Activated gamma-delta T cell treated with anti-CD3 and anti-CD28 coated beads, Interleukin-2, amount 50 U/mL, for 16 hours (primary cell): ENCODE measurements at regions not wholly inside any gene's neighbourhood (a gene's known extent, or its start where the extent isn't known, plus 50 kb on each side); places are given as distances from the start of the nearest gene placed in this dataset.
A peak's percentile ranks its signal among the peaks of the same experiment; 100 is the strongest.

Experiments used
- DNase-seq: peaks from one replicate; pipeline ENCODE4 v3.0.0-alpha.2; 2020; ENCODE audit warnings: low read depth

DNA sequence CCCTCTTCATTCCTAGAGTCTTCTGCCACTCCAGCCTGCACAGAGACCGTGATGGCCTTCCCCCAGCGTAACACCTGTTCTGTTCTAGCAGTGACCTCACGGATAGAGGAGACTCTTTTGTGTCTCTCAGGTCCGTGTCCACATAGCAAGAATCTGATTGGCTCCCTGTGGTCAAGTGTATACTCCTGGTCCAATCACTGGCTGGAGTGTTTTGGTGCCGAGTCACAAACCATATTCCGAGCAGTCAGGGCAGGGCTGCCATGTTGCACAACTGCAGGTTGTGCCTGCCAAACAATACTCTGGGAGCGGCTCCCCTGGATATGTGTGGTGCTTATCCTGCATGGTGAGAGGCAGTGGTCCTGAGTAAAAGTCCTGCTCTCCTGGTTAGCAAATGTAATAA, 402.4 kb downstream of the KCNRG start:
- no peak for DNase-seq

DNA sequence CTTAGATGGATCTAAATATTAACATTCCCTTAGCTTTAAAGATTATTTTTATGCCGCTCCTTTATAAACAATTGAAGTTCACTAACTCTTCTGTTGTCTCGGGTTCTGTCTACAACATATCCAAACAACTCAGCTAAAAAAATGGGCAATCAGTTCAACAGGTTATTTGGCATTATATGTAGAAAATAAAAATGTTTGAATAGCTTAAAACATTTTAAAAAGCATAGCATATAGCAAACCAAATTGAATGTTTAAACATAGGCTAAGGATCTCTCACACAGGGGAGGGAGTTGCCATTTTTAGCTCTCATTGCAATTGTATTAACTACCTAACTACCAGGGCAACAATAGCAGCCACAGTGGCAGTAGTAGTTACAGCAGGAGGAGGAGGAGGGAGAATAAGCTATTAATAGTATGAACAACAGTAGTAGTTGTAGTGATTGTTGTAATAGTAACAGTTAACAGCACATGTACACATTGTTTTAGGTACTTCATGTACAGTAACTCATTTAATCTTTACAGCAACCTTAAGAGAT, 404.2 kb downstream of the KCNRG start:
- DNase-seq, result no peak

DNA sequence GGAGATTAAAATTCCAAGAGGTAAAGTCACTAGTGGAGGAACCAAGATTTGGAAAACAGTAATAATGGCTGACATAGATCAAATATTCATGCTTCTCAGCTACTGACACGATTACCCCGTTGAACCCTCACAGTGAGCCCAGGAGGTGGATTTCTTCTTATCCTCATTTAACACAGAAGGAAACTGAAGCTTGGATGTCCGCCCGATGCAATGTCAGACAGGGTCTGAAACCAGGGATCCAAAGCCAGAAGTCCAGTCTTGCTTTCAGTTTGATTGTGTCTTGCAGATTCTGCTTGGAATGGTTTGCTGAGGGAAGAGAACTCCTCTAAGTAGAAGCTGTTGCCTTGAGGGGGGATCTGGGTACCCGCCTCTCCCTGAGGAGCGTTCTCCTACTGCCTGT, 404.7 kb downstream of the KCNRG start:
- DNase-seq, result no peak

DNA sequence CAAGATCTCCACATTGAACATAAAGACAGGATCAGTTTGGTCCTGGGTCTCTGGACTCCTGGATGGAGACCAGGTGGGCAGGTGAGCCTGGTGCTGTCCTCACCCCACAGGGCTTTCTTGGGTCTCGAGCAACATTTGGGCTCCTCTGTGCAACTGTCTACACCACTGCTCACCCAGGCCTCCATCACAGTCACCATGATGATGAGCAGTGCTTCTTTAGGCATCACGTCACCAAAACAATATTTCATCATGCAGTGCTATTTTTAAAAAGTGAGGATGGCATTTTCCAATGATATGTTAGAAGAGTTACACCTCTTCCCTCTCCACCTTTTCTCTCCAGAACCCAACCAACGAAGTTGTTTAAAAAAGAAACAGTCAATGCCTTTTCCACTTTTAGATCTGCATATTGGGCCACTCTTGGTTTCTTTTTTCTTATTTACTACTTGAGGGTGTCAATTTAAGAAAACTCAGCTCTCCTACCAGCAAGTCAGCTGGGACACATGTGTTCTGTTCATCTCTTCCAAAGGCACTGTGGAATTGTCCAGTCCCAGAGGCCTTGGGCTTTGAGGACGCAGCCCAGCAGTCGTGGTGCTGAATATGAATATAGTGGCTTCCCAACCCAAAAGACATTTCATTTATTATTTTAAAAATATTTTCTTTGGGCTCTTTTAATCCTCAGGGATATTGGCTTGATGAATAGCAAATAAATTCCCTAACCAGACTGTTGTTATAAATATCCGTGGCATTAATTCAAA, 405.7 kb downstream of the KCNRG start:
- no peak for DNase-seq

DNA sequence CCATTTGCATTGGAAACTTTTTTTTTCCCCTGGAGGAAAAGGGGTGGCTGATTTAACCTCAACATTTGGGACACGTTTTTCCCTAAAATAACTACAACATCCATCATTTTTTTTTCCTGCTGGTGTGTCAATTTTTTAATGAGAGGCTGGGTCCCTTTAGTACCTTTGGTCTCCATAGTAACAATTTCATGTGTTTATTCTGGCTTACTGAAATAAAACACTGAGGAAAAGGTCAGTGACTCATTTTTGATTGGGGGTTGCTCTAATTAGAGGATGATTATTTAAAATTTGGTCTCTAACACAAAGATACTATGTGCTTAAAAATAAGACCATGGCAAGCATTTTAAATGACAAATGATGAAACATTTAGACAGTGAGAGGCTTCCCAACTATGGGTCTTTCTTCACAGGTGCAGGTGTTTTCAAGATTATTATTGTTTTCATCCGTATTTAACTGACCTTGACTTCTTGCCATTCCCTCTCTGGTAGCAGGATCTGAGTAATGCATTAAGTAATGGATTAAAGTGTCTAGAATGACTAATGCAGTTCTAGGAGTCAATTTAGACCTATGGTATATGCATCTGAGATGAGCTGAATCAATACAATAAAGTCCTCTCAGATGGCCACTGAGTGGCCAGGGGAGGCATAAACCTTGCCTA, 406.4 kb downstream of the KCNRG start:
- DNase-seq, result no peak

DNA sequence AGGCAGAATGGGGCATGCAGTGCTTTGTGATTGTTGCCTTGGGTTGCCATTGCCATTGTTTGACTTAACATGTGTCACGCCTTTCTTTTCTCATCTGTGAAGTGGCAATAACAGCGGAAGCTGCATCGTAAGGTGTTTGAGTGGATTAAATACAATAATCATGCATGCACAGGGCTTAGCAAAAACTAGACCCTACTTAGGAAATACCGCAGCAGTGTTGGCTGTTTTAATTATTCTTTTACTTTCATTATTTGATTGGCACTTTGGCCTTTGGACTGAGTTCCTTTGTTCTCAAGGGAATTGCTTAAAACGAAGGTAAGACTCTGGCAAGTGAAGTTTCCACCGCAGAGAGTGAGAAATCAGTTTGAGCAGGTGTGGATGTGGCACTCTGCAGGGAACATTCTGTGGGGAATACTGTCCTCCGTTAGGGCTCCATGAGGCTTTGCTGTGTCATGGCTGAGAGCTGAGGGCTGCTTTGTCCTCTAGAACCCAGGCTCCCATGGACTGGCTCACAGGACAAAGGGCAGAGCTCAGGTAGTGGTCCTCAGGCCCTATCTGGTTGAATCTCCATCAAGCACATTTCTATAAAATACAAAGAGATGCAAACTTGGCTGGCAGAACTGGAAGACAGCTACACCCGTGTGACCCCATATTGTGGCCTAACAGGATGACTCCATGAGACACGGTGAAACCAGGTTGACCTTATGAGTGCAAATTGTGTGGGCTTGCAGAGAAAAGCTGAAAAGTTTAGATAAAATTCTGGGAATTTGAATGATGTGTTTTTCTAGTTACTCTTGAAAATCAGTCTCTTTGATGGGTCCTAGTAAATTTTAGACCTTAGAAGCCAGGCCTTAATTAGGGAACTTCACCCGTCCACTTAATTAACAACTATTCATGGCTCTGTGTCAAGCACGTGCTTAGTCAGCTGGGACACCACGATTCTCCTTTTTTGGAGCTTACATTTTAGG, 407.2 kb downstream of the KCNRG start:
- no peak for DNase-seq

DNA sequence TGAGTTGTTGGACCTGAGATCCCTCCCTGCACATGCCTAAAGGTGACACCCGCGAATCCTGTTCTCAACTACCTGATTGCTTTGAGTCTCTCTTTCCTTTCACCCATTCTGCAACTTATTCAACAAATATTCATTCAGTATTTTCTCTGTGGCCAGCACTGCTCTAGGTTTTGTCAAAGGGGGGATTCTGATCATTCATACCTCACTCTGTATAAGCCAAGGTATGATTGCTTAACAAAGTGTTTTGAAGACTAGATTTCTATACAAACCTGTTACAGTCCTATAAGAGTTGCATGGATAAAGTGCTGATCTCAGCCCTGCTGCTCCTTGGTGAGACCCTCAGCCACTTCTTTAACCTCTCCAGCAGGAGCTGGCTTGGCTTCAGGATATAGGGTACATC, 409.7 kb downstream of the KCNRG start:
- no peak for DNase-seq

DNA sequence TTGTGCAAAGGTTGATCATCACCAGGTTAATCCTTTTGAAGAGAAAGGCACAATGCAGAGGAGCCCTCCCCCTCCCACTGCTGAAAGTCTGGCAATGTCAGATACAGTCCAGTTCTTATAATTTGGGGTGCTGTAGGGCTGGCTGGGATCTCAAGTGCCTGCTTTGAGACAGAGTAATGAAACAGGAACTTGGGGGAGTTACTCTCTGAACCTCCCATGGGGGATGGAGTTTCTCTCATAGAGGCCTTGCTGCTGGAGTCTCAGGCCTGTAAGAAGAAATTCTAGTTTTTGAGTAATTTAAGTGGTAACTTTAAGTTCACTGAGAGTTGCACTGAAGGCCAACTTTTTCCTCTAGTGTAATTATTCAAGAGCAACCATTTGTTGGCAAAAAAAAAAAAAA, 410.5 kb downstream of the KCNRG start:
- DNase-seq, result no peak

DNA sequence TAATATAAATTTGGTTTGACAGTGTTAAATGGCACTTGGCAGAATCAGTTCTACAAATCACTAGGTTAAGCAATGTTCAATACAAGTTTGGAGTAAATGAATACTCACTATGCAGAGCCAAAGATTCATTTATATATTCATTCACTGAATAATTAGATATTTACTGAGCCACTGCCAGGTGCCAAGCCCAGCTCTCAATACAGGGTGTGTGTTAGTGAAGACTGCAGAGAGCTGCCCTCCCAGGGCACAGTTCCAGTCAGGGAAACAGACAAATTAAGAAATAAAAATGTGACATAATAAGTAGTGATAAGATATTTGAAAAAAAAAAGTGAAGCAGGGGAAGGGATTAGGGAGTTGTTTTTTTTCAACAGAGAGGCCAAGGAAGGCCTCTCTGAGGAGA, 411.7 kb downstream of the KCNRG start:
- DNase-seq, result no peak

DNA sequence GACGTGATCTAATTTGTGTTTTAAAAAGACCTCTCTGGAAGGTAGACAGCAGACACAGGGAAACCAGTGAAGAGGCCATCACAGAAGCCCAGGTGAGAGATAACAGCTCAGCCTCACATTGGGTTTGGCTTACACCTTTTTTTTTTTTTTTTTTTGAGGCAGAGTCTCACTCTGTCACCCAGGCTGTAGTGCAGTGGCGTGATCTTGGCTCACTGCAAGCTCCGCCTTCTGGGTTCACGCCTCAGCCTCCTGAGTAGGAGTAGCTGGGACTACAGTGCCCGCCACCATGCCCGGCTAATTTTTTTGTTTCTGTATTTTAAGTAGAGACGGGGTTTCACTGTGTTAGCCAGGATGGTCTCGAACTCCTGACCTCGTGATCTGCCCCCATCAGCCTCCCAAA, 412.3 kb downstream of the KCNRG start:
- peak; percentile 11 for DNase-seq

DNA sequence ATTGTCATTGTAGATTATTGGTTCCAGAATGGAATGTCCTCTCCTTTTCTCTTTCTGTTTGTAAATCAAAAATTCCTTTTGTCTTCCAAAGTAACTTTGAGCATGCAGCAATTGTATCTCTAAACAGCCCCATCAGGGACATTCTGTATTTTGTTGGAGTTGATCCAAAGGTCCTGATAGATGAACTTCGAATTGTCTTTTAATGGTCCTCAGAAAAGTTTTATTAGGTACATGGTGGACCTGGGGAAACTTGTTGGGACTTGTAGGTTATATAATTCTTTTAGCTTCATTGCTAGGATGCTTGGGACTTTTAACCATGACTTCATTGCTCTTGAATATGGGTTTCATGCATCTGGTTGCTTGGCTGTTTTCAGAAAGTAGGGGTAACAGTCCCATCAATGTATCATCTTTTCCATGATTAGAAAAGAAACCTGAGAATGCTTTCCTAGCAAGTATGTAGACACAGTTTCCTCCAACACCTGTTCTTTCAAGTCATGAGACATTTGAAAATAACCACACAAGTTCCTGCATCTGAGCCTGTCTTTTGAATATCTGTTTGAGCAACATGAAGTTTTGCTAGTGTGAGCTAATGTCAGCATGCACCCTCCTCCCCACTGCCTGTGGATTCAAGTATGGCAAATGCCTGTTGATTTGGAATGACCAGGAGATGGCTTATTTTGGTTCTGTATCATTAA, 413.1 kb downstream of the KCNRG start:
- no peak for DNase-seq

DNA sequence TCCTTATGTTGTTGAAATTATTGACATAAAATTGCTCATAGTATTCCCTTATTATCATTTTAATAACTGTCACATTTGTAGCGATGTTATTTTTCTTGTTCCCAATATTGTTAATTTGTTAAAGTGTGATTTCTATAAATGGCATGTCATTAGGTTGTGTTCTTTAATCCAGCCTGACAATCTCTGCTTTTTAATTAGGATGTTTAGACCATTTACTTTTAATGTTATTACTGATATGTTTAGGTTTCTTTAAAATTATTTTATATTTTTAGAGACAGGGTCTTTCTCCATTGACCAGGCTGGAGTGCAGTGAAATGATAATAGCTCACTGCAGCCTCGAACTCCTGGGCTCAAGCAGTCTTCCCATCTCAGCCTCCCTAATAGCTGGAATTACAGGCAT, 408.5 kb downstream of the DLEU7 start:
- DNase-seq, result no peak

DNA sequence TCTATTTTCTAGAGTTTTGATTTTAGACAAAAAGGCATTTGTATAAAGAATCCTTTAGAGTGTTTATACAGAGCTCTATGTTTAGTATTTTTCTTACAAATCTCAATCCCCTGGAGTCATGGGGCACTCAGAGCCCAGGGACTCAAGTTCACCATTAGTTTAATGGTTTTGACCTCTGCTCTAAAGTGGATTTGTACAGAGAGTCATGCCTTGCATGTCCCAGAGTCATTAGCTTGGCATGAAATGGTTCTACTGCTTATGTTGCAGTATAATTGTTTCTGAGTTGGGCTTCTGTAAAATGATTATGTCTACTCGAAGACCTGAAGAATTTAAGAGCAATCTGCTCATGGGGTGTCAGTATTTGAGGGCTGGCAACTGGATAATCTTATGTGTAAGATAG, 406.2 kb downstream of the DLEU7 start:
- DNase-seq, result no peak

DNA sequence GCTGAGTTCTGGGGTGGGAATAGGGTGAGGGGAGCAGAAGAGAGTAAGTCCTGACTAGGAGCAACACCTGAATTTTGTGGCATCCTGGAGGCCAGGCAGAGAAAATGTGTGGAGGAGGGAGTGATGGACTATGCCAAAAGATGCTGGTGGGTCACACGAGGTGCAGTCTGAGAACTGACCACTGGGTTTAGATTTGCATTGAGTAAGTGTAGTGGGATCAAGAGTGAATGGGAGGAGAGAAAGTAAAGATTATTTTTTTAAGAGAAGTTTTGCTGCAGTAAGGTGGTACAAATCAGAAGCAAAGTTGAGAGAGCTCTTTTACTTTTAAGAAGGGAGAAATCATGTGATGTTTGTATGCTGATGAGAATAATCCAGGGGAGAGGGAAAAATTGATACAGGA, 405.1 kb downstream of the DLEU7 start:
- no peak for DNase-seq

DNA sequence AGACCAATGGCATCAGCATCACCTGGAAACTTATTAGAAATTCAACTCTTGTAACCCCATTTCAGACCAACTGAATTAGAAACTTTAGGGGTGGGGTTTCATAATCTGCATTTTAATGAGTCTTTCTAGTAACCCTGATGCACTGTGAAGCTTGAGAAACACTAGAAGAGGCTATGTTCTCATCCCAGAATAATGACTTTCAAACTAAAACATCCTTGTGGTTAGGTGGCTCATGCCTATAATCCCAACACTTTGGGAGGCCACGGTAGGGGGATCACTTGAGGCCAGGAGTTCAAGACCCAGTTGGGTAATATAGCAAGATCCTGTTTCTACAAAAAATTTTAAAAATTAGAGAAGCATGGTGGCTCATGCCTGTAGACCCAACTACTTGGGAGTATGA, 402.4 kb downstream of the DLEU7 start:
- no peak for DNase-seq

DNA sequence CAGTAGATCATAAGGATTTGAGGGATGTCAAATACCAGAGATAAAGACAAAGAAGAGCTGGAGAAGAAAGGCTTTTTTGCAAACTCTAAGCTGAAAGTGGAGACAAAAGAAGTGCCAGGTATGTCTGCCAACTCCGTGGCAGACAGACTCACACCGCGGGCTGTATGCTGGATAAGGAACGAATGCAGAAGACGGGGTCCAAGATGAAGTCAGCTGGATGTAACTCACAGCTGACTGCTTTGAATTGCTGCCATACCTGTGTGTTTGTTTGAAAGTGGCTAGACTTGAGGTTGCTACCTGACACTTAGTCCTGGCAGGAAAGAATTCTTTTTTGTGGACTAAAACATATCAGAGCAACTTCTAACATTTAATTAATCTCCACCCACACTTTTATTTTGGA, 398.8 kb downstream of the DLEU7 start:
- no peak for DNase-seq

DNA sequence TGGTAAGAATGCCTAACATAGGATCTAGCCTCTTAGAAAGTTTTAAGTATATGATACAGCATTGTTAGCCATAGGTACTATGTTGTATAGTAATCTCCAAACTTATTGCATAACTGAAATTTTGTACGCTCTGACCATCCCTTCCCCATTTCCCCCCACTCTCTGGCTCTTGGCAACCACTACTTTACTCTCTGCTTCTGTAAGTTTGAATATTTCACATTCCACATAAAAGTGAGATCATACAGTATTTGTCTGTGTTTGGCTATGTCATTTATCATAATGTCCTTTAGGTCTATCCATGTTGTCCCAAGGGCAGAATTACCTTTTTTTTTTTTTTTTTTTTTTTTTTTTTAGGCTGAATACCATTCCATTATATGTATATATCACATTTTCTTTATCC, 396.9 kb downstream of the DLEU7 start:
- DNase-seq, result no peak

DNA sequence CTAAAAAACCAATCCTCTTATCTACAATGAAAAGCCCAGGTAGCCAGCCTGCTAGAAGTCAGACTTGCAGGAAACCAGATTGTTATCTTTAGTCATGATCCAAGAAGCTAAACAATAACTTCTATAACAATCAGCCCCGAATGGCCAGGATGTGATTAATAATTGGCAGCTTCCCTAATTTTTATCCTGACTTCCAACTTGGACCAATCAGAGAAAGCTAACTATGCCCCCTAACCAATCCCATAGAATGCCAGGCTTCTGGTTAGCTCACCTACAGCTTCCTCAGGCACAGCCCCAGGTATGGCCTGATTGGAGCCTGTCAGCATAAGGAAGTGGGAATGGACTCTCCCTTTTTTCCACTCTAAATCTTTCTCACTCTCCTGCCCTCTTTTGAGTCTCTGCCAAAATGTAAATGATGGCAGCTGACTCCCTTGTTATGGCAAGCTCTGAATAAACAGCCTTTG, 394.9 kb downstream of the DLEU7 start:
- DNase-seq, result no peak

DNA sequence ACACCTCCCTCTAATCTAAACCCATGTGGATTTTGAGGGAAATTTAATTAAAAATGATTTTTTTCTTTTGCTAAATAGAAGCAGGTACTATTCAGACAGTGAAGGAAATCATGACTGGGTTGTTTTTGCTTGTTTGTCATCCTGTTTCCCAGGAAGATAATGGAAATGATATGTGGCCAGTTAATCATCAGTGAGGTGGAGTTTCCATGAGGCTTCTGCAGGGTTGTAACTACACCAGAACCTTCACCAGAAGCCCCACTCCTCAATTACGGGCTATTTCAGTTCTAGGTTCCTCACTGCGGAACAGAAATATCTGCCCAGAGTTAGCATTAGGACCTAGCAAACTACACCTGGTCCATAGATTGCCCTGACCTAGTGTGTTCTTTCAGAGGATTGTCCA, 394.0 kb downstream of the DLEU7 start:
- DNase-seq, result no peak

DNA sequence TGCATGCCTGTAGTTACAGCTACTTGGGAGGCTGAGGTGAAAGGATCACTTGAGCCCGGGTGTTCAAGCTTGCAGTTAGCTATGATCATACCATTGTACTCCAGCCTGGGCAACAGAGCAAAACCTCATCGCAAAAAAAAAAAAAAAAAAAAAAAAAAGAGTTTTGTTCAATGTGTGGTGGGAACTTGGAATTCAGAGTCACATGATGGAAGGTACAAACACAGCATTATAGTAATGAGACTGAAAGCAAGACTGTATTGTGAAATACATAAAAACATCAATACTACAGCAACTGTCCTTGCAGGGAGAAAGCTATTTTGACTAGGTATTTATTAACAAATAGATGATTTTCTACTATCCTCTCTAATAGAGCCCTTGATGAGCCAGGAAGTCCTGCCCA, 393.2 kb downstream of the DLEU7 start:
- DNase-seq, result no peak

DNA sequence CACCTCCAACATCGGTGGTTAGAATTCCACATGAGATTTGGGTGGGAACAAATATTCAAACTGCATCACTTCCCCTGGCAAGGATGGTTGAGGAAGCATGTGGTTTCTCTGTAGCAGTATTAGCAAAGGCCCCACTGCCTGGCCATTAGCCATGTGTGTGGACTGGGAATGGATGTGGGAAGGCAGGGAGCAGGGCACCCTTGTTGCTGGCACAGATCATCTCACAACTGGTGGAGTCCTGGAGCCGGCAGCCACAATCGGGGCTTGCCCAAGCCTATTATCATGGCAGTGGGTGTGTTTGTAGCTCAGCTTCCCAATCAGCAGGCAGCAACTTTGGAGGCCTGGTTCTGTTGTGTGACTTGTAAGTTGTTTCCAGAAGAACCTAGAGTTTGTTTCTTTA, 391.9 kb downstream of the DLEU7 start:
- DNase-seq, result no peak

DNA sequence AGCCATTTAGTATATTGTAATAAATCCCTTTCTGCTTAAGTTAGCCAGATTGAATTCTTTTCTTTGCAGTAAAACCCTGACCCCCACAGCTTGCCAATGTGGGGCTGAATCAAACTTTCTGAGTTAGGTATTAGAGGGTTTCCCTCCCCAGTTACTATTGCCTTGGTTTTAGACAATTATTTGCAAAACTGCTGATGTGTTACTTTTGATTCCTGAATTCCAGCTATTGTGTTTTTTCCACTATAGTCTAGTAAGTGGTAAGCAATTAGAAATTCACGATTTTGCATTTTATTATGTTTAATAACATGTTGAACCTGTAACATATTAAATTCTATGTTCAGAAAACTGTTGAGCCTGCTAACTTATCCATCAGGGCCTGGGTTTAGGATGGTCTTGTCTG, 391.5 kb downstream of the DLEU7 start:
- DNase-seq, result no peak
